ENCODE measurements at regions not wholly inside any gene's neighbourhood (a gene's known extent, or its start where the extent isn't known, plus 50 kb on each side); places are given as distances from the start of the nearest gene placed in this dataset.
"Not testable (repeated sequence)": the region's sequence is repeated elsewhere in the genome, so short reads cannot be mapped to it uniquely, and the experiment has no call there.

DNA sequence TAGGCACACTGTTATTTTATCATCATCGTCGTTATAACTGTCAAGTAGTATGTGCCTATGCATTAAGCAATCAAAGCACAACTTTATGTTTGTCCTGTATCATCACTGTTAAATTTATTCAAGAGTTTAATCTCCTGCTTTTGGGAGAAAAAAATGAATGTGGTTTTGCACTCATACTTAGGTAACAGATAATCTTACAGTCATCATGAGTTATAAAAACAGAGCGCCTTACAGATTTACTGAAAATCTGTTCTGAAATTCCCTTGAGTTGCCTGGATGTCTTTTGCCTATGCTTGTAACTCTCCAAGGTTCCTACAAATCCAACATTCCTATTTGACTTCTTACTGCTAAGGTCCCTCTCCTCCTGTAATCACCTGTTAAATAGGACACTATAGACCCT is 307.3 kb downstream of the ZIC4 start:
- ATAC-seq (no peak), DNase-seq (ENCODE audit: missing footprints) (no peak)
- intact Hi-C loops (cut with DNase I), result no loop called here

DNA sequence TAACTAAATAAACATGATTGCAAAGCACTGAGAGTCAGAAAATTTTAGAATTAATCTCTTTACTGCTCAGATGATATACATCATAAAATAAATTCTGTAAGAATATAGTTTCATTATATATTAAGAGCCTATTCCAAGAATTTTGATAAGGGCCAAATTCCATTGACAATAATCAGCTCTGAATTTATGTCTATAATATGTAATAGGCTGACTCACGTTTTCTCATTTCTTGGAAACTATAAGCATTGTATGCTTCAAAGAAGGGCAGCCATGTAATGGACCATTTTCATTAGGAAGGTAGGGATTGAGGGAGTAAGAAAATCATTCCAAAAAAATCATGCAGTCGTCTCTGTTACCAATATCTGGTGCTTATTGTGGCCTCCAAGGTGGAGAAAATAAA is 315.9 kb downstream of the ZIC4 start:
- DNase-seq (ENCODE audit: missing footprints) (no peak), ATAC-seq (no peak)

DNA sequence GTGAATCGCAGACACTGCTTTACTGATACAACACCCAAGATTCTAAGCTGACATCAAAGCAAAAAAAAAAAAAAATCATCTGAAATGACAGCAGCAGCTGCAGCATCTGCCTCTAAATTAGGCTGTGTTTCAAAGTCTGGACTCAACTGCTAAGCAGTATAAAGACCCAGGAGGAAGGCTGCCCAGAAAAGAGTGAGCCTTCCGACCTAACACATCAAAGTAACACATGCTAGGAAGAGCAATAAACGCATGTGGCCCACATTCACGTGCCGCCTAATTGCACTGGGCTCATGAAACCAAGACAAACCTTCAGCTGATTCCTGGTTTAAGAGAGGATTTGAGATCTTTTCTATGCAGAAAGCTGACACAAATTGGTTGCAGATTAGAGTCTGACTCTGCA is 317.1 kb downstream of the ZIC4 start:
- no peak for DNase-seq (ENCODE audit: missing footprints)
- no peak for ATAC-seq
- intact Hi-C loops (cut with DNase I), result no loop called here

More for the DNA sequence above, 315.9 kb downstream of the ZIC4 start:
- intact Hi-C loops (cut with DNase I), result no loop called here

DNA sequence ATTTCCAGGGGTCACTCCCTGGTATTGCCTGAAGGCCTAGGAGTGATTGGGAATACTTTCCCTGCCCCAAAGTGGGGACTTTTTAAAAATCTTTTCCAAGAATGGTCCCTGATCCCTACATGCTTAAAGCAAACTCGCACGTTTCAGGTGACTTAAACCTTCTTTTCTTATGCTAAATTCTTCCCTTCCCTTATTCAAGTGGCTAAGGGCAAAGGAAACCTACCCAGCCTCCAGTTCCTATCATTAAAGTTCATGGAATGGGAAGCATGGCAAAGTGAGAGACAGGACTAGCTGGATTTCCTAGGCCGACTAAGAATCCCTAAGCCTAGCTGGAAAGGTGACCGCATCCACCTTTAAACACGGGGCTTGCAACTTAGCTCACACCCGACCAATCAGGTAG is 346.8 kb downstream of the ZIC4 start:
- ATAC-seq; DNase-seq (ENCODE audit: missing footprints); intact Hi-C loops (cut with DNase I): not testable (repeated sequence)

DNA sequence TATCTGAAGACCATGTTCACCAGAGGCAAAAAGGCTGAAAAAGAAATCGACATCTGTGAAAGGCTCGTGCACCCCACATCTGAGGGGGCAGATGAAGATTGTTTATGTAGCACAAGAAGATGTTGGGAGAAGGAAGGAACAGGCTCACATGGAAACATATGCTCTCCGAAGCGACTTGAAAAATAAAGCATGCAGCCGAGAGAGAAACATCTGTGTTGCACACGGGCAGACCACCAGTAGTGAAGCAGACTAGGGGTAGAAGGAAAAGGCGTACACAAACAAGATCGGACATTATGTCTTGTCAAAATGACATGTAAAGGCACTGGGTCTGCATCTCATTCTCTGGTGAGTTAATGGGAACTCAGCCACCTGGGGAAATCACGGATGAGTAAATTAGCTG is 356.5 kb downstream of the ZIC4 start:
- DNase-seq (ENCODE audit: missing footprints), result no peak
- no peak for ATAC-seq
- intact Hi-C loops (cut with DNase I), result no loop called here

DNA sequence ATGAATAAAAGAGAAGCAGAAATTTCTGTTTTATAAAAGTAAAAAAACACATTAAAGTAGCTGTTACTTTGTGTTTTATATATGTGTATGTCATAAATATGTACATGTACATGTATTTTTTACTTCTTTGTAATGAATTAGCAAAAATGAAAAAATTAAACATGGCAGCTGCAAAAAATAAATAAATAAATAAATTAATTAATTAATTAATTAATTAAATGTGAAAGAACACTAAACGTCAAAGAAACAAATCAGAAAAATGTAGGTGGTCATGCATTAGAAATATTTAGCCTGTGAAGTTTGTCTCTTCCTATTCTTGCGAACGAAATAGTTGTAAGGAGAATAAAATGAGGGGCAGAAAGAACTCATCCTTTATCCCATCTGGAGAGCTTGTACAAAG is 357.0 kb downstream of the ZIC4 start:
- no peak for DNase-seq (ENCODE audit: missing footprints)
- intact Hi-C loops (cut with DNase I), result no loop called here
- ATAC-seq, result no peak

DNA sequence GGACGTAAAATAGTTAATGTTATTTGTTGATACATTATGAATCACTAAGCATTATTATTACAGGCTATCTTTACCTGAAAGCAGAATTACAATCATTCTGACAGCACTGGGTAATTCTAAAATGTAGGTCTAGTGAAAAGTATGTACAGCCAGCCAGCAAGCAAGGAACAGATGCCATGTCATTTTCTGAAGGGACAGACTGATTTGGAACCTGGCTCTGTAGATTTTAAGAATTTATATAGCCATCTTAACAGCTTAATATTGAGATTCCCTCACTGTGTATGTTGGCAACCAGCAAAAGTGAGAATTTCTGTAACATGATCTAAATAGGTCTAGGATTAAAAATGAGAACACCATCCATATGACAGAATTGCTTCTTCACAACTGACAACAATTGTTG is 359.4 kb downstream of the ZIC4 start:
- intact Hi-C loops (cut with DNase I), result no loop called here
- no peak for DNase-seq (ENCODE audit: missing footprints)
- ATAC-seq, result no peak

DNA sequence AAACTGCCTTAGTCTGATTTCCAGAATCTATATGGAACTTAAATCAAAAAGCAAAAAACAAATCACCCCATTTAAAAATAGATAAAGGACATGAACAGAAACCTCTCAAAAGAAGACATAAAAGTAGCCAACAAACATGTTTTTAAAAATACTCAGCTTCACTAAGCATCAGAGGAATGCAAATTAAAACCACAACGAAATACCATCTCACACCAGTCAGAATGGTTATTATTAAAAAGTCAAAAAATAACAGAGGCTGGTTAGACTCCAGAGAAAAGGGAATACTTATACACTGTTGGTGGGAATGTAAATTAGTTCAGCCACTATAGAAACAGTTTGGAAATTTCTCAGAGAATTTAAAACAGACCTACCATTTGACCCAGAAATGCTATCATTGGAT is 367.9 kb downstream of the ZIC4 start:
- intact Hi-C loops (cut with DNase I), result no loop called here
- no peak for ATAC-seq

DNA sequence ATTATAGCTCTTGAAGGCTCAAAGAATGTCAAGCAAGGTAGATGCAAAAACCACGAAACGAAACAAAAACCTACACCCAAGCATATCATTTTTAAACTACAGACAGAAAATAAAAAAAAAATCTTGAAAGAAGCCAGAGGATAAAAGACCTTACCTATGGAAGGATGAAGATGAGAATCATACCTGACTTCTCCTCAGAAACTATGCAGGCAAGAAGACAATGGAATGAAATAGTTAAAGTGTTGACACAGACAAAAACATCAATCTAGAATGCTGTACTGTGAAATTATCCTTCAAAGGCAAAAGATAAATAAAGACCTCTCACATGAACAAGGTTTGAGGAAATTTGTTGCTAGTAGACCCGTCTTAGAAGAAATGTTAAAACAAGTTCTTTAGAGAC is 372.0 kb downstream of the ZIC4 start:
- DNase-seq (ENCODE audit: missing footprints) (no peak), ATAC-seq (no peak)
- intact Hi-C loops (cut with DNase I), result no loop called here

More for the DNA sequence above, 367.9 kb downstream of the ZIC4 start:
- DNase-seq (ENCODE audit: missing footprints), result no peak

DNA sequence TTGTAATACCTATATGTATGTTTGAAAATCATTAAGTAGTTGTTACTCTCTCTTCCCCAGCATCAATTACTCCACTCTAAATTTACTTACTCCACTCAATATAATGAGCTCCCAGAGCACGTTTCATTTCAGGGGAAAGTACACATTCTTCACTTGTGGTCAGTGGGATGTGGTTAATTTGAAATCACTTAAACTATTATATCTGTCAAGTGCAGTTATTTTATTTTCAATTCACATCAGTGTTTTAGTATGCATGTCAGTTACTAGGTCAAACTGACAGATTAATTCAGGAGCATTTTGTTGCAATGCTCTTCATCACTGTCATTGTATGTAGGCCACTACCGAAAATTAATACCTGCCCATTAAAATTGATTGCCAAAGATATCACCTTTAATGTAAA is 376.1 kb downstream of the ZIC4 start:
- DNase-seq (ENCODE audit: missing footprints) (no peak), ATAC-seq (no peak)
- intact Hi-C loops (cut with DNase I), result no loop called here

DNA sequence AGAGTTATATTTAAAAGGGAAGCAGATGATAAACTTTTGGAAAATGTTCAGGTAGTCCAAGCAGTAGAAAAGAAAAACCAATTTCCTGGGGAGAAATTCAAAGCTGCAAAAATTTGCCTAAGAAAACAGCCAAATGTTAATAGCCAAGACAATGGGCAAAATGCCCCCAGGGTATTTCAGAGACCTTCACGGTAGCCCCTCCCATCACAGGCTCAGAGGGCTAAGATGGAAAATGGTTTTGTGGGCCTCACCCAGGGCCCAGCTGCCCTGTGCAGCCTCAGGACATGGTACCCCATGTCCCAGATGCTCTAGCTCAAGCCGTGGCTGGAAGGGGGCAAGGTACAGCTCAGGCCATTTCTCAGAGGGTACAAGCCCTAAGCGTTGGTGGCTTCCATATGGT is 391.0 kb downstream of the ZIC4 start:
- DNase-seq (ENCODE audit: missing footprints) (no peak), ATAC-seq (no peak)
- intact Hi-C loops (cut with DNase I), result no loop called here

DNA sequence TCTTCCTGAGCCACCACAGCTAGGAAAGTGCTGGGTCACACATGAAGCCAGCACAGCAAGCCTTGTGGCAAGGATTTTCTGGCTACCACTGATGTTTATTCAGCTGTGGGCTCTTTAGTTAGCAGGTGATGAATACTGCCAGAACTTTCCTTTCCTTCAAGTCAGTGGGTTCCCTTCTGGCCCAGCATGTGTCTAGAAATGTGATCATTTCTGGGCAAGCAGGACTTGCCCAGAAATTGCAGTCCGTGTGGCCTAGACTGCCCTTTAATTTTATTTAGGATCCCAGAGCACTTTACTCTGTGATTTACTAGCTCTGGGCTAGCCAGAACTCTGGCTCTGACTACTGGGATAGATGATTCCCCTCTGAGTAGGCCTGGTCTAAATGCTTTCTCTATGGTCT is 397.5 kb downstream of the ZIC4 start:
- intact Hi-C loops (cut with DNase I), result no loop called here
- no peak for DNase-seq (ENCODE audit: missing footprints)
- no peak for ATAC-seq

DNA sequence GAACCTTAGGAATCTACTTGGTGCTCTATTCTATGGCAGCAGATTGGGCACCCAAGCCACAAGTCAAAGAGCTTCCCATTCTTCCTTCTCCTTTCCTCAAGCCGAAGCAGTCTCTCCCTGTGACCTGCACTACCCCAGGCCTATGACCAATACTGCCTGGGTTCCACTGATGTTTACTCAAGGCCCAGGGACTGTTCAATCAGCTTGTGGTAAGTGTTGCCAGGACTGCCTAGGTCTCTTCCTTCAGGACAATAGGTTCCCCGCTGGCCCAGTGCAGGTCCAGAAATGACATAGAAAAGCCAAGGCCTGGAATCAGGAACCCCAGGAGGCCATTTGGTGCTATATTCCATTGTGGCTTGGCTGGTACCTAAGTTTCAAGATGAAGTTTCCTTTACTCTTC is 397.9 kb downstream of the ZIC4 start:
- intact Hi-C loops (cut with DNase I), result no loop called here
- DNase-seq (ENCODE audit: missing footprints), result no peak
- ATAC-seq, result no peak

DNA sequence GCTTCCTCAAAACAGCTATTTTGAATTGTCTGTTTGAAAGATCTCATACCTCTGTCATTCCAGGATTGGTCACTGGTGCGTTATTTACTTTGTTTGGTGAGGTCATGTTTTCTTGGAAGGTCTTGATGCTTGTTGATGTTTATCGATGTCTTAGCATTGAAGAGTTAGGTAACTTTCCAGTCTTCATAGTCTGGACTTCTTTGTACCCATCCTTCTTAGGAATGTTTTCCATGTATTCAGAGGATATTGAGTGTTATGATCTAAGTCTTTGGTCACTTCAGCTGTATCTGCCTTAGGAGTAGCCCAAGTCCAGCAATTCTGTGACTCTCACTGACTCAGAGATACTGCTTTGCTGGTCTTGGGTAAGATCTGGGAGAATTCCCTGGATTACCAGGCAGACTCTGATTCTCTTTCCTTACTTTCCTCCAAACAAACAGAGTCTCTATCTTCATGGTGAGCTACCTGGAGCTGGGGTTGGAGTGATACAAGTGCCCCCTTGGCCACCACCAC is 398.6 kb downstream of the ZIC4 start:
- DNase-seq (ENCODE audit: missing footprints) (no peak), ATAC-seq (no peak)
- intact Hi-C loops (cut with DNase I), result no loop called here

DNA sequence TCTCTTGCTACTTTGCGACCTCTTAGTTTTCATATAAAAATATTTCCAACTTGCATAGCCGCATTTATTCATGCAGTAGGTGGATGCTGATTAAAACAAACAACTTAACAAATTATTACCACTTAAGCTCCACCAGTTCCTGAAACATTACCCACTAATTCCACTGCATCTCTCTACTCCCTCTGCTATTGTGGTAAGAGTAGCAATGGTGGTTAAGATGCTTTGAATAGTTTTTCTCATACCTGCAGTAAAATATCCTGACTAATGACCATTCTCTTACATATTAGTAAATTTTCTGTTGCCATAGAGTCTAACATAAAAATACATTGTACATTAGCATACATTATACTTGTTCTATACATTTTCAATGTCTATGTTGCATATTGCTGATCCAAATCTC is 397.6 kb upstream of the PLSCR5 start:
- DNase-seq (ENCODE audit: missing footprints), result no peak
- ATAC-seq, result no peak
- intact Hi-C loops (cut with DNase I), result no loop called here

DNA sequence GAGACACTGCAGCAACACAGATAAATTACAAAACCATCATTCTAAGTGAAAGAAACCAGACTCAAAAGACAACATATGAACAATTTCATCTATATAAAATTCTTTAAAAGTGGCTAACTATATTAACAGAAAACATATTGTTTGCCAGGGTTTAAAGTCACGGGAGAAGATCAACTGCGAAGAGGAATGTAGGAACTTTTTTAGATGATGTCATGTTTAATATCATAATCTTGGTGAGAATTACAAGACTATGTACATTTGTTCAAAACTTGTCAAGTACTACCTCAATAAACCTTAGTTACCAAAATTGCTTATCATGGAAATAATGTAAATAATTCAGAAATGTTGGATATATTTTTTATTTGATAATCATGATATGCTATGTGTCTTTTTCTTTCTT is 395.1 kb upstream of the PLSCR5 start:
- DNase-seq (ENCODE audit: missing footprints), result no peak
- no peak for ATAC-seq
- intact Hi-C loops (cut with DNase I), result no loop called here

DNA sequence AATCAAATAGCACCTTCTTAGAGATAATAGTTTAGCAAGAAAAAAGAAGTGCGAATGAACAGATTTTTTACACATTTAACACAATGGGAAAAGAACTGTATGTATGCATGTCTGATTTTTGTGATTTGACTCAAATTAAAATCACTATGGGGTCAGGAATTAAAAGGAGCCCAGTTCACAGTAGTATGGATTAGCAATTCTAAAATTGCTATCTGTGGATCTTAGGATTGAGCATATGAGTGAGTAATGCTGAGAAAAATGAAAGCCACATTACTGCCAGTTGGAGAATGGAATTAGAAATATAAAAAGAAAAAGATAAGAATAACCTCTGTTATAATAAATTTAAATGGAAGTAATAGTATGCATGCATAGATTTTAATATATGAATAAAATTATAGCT is 386.8 kb upstream of the PLSCR5 start:
- intact Hi-C loops (cut with DNase I), result no loop called here
- DNase-seq (ENCODE audit: missing footprints) (no peak), ATAC-seq (no peak)

DNA sequence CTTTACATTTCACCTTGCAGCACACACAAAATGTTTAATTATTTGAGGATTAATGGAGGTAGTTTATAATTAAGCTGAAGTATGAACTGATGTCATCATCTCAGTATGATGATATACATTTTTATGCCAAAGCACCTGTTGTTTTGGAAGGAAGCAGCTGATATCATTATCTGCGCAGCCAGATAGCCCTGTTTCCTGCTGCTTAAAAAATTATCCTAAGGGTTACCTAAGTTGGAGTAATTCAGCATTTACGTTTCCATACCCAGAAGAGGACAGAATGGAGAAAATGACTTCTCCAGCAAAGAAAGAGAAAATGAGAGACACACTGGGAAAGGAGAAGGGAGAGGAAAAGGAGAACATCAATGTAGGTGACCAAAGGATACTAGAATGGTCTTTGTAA is 370.3 kb upstream of the PLSCR5 start:
- DNase-seq (ENCODE audit: missing footprints), result no peak
- ATAC-seq, result no peak
- intact Hi-C loops (cut with DNase I), result no loop called here

DNA sequence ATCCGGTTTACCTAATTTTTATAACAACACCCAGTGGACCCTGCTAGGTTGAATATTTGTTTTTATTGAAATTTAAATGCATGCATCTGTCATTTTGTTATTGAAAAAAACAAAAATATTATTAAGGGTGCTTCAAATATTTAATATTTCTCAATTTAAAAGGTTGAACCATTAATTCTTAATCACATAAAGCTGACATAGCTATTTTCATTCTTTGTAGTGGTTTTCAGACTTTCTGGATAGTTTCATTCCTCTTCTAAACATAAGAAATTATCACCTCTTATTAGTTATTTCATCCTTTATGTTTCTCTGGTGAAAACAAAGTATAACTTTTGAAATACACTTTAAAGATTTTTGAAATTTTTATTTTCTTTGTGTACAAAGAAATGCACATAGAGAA is 369.9 kb upstream of the PLSCR5 start:
- ATAC-seq (no peak), DNase-seq (ENCODE audit: missing footprints) (no peak)
- intact Hi-C loops (cut with DNase I), result no loop called here

DNA sequence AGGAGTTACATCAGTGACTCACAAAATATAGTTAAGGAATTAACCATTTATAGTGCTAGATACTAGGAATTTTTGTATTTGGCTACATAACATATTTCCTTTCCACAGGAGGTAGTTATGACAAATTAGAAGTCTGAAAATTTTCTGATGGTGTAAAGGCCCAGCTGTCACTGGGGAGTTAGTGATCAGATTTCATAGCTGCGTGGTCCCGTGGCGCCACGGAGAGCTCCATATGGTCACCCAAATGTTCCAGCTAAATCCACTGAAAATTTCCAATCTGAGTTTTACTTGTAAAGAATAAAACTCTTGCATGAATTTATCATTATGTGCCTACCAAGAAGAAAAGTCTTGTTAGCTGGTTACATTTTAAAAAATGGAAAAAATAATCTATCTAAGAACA is 368.9 kb upstream of the PLSCR5 start:
- no peak for DNase-seq (ENCODE audit: missing footprints)
- ATAC-seq, result no peak
- intact Hi-C loops (cut with DNase I), result no loop called here

DNA sequence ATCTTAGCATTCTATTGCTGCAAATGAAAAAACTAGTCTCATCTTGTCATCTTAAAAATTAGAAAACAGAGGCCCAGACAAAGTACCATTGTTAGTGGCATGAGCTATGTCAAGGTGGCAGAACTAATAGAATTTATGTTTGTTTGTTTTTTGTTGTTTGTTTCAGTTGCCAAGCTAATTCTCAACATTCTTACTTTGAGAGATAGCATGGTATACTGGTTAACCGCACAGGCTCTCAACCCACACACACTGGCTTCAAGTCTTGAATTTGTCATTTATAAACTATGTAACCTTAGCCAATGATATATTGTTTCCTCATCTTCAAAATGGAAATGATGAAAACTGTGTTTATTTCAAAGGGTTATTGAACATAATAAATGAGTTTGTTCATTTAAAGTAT is 367.6 kb upstream of the PLSCR5 start:
- DNase-seq (ENCODE audit: missing footprints), result no peak
- intact Hi-C loops (cut with DNase I), result no loop called here
- no peak for ATAC-seq

DNA sequence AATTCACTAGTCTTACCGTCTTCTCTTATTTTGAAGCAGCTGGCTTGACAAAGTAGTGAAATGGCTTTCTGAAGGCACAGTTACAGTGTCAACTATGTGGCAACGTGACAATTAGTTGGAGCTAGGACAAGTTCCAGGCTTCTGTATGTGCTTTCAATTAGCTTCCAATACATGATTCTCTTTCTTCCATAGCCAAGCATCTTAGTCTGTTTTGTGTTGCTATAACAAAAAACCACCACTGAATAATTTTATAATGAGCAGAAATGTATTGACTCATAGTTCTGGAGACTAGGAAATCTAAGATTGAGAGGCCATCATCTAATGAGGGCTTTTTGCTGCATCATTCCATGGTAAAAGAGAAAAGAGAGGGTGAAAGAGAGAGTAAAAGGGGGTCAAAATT is 365.1 kb upstream of the PLSCR5 start:
- no peak for DNase-seq (ENCODE audit: missing footprints)
- intact Hi-C loops (cut with DNase I), result no loop called here
- no peak for ATAC-seq
